Femur (tissue), 1 donor: ENCODE measurements at regions not wholly inside any gene's neighbourhood (a gene's known extent, or its start where the extent isn't known, plus 50 kb on each side); places are given as distances from the start of the nearest gene placed in this dataset.
"Not testable (repeated sequence)": the region's sequence is repeated elsewhere in the genome, so short reads cannot be mapped to it uniquely, and the experiment has no call there.

Experiments used
- DNase-seq: peaks from one replicate; pipeline ENCODE4 v3.0.0-alpha.2; 2017

- DNase-seq = no peak
Measured at GRCh38 chr10:21285742-21286331, 239.6 kb downstream of the SKIDA1 start.

DNA sequence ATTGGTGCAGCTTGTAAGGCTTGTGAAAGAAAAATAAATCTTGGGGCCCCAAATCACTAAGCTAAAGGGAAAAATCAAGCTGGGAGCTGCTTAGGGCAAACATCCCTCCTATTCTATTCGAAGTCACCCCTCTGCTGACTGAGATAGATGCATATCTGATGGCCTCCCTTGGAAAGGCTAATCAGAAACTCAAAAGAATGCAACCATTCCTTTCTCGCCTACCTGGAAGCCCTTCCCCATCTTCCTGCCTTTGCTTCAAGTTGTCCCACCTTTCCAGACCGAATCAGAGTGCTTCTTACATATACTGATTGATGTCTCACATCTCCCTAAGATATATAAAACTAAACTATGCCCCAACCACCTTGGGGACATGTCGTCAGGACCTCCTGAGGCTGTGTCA, 240.3 kb downstream of the SKIDA1 start:
- DNase-seq = no peak

DNA sequence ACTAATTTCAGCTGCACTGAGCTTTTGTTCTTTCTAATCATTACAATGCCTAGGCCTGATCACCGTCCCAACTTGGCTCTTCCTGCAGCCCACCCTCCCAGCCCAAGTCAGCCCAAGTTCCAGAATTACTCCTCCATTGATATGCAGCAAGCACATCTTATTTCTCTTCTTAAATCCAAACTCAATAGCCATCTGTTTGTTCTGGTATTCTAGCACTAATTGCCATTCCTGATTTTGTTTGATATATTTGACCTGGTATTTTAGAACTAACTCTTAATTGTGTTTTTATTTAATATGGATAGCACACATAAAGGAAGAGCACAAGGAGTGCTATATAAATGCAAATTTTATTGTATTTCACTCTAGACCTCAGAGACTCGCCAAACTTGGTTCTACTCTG, 241.2 kb downstream of the SKIDA1 start:
- DNase-seq = no peak

DNA sequence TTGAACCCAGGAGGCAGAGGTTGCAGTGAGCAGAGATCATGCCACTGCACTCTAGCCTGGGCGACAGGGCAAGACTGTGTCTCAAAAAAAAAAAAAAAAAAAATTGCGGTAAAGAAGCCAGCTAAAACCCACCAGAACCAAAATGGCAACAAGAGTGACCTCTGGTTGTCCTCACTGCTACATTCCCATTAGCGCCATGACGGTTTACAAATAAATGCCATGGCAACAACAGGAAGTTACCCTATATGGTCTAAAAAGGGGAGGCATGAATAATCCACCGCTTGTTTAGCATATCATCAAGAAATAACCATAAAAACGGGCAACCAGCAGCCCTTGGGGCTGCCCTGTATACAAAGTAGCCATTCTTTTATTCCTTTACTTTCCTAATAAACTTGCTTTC, 242.4 kb downstream of the SKIDA1 start:
- DNase-seq = not testable (repeated sequence)

DNA sequence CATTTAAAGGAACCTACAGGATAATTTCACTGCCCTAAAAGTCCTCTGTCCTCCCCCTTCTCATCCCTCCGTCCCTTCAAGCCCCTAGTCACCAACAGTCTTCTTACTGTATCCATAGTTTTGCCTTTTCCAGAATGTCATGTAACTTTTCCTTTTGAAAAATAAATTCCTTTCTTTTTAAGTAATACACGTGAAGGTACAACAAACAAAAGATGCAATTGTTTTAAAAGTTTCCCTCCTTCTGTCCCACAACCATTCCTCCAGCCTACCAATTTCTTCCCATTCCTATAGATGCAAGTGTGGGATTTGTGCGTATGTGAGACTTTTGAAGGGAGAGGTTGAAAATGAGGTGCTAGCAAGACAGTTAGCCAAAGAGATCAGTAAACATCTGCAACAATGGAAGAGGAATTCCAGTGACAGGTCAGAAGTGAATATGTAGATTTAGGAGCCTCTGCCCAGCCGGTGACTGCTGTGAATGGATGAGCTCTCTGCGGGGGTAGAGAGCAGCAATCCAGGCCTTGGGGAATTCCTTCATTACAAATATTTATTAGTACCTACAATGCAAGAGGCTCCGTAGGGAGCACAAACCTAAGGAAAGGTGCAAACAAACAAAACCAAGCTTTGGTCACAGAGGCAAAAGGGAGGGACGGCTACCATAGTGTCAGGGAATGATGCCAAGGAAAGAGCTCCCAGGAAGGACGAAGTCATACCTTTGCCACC, 243.6 kb downstream of the SKIDA1 start:
- DNase-seq = no peak

GRCh38 chr10:21280971-21281572, 244.4 kb downstream of the SKIDA1 start:
- DNase-seq = no peak

DNA sequence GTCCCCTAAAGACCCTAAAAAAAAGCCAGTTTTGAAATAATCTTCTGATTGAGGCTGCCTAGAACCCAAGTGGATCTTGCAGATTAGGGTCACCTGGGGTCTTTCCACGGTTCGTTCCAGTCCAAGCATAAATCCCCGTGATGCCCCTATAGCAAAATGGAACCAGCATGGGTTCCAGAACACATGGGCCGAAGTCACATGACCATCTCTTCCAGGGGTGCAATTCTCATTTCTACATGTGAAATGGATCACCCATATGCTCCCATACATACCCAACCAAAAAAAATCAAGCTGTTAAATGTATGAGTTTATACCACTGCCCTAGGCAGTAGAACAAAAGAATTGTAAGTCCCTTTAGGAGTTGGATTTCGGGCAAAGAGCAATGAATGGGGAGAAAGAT, 245.4 kb downstream of the SKIDA1 start:
- DNase-seq = no peak

DNA sequence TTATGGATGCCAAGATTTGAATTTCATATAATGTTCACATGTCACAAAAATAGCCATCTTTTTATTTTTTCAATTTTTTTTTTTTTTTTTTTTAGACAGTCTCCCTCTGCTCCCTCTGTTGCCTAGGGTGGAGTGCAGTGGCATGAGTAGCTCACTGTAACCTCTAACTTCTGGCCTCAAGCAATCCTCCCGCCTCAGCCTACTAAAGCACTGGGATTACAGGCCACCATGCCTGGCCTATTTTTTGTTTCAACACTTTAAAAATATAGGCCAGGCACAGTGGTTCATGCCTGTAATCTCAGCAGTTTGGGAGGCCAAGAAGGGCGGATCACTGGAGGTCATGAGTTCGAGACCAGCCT, 246.3 kb downstream of the SKIDA1 start:
- DNase-seq = no peak

GRCh38 chr10:21278491-21279216, 246.8 kb downstream of the SKIDA1 start:
- peak; percentile 93 for DNase-seq

- no peak for DNase-seq
Measured at GRCh38 chr10:21273400-21273968, 252.0 kb downstream of the SKIDA1 start.

GRCh38 chr10:21272643-21273399, 252.7 kb downstream of the SKIDA1 start:
- no peak for DNase-seq

DNA sequence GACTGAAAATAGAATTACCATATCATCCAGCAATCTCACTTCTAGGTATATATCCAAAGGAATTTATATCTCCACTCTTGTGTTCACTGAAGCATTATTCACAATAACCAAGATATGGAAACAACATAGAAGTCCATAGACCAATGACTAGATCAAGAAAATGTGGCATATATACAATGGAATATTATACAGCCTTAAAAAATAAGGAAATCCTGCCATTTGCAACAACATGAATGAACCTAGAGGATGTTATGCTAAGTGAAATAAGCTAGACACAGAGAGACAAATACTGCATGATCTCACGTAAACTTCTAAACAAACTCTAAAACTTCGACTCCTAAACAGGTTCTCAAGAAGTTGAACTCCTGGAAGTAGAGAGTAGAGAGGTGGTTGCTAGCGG, 254.5 kb downstream of the SKIDA1 start:
- no peak for DNase-seq

GRCh38 chr10:21269289-21269688, 256.2 kb downstream of the SKIDA1 start:
- no peak for DNase-seq

DNA sequence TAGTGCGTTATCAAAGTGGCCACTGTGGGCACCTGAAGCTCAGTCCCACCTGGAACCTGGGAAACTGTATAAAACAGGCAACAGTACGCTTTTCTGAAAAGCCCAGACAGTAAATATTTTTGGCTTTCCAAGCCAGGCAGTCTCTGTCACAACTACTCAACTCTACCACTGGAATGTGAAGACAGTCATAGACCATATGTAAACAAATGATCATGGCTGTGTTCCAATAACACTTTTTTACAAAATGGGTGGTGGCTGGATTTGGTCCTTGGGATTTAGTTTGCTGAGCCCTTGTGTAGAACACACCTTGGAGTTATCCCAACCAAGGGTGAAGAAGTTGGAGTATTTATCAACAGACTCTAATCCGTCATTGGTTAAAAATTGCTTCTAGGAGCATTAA, 259.9 kb downstream of the SKIDA1 start:
- DNase-seq = no peak

DNA sequence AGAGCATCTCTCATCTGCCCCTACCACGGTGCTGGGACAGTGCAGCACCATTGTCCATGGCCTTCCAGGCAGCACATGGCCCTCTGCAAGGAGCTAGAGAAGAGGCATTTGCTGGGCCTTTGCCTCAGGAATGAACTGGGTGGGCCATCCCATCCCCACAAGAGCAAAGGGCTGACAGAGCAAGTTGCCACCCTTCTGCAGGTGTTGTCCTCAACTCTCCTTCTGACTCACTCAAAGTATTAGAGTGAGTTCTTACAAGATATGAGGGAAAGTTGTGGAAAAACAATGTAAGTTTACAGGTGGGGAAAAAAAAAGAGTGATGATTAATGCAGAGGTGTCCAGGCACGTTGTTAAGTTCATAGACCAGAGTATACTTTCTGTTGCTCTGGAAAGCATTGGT, 261.2 kb downstream of the SKIDA1 start:
- no peak for DNase-seq

DNA sequence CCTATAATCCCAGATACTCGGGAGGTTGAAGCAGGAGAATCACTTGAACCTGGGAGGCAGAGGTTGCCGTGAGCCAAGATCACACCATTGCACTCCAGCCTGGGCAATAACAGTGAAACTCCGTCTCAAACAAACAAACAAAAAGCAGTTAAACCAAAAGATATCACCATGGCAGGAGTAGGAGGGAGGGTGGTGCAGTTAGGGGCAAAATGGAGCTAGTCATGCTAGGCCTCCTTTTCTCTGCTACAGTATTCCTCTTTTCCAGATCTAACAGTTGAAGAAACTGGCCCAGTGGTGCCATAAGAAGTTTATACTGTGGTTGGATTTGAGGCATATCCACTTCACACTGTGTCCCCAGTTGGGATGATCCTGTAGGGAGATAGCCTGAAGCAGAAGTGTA, 261.6 kb downstream of the SKIDA1 start:
- no peak for DNase-seq

GRCh38 chr10:21263263-21263803, 262.1 kb downstream of the SKIDA1 start:
- DNase-seq = no peak

DNA sequence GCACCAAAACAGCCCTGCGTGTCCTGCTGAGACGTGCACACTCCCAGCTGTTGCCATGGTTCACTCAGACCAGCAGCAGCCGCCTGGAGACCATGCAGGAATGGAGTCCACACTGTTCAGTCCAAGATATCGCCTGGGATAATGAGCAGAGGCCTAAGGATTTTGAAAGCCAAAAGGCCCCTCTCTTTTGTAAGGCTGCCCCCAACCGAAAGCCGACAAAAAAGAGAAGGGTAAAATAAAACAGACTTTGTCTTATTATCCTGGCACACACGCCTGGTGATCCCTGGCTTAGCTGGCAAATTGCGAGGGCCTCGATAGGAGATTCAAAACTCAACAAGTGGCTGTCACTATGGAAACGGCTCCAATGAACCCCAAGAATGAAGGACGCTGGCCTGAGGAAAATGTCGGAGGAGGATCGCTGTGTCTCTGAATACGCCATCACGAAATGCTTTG, 263.6 kb downstream of the SKIDA1 start:
- no peak for DNase-seq

- no peak for DNase-seq
Measured at GRCh38 chr10:21260506-21261149, 264.9 kb downstream of the SKIDA1 start.

DNA sequence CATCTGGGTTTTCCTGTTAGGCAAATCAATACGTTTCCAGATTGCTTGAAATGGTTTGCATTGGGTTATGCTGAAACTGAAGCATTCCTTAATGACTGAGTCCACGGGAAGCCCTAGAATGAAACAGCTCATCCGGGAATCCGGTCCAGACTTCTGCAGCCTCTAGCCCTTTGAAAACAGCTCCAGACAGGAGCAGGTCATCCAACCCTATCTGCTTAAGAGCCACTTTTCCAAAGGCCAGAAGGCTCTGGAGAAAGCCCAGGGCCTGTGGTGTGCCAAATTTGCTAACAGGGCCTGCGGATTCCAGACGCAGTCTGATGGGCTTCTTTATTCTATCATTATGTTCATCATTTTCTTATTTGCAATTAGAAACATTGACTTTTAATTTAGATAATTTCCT, 265.4 kb downstream of the SKIDA1 start:
- DNase-seq = no peak

DNA sequence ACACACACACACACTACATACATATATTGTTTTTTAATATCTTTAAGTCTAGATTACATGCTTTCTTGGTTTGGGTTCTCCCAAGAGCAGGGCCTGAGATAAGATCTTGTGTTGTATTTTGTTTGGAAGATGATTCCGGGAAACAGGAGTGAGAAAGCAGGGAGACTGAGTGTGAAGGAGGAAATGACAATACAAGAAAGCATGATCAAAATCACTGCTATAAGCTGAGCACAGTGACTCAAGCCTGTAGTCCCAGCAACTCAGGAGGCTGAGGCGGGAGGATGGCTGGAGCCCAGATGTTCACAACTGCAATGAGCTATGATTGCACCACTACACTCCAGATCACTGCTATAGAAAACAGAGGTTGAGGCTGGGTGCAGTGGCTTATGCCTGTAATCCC, 267.6 kb downstream of the SKIDA1 start:
- DNase-seq = no peak

DNA sequence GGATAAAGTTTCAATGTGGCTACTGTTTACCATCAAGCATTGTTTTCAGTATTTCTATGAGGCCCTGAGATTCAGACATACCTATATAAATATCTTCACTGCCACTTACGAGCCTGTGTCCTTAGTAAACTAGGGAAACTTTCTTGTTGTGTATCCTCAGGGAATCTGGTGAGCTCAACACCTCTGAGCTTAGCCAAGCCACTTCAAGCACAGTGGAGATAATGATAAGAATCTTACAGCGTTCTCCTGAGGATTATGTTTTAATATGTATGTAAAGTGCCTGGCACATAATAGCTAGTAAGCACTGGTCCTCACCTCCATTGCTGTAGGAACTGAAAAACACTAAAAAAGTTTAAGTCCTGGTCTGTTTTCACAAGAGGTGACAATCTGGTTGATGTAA, 268.3 kb downstream of the SKIDA1 start:
- no peak for DNase-seq
